Cerebellar nuclear complex (tissue), 1 donor: ENCODE measurements at regions not wholly inside any gene's neighbourhood (a gene's known extent, or its start where the extent isn't known, plus 50 kb on each side); places are given as distances from the start of the nearest gene placed in this dataset.
"Not testable (repeated sequence)": the region's sequence is repeated elsewhere in the genome, so short reads cannot be mapped to it uniquely, and the experiment has no call there.

ENCODE experiments used
- DNase-seq, 2 experiments: peaks; one replicate each; lab custom pipeline; 2025; lab: John Stamatoyannopoulos, UW

DNA sequence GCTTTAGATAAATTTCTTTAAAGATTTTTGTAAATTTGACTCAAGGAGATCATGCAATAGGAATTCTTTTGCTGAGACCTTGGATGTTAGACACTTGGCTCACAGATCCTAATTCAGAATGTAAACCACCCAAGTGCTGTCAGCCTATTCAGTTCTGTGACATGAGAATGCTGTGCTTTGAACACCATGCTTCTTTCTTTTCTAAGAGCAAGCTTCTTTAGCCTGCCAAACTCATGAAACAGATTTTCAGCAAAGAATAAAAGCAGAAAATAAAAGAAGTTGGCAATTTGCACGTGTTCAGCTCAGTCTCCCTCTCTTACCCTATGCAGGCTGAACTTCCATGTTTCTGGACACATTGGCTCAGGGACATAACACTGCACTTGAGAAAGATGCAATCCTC lies 845.8 kb downstream of the UQCRFS1 start:
- DNase-seq, result no peak

DNA sequence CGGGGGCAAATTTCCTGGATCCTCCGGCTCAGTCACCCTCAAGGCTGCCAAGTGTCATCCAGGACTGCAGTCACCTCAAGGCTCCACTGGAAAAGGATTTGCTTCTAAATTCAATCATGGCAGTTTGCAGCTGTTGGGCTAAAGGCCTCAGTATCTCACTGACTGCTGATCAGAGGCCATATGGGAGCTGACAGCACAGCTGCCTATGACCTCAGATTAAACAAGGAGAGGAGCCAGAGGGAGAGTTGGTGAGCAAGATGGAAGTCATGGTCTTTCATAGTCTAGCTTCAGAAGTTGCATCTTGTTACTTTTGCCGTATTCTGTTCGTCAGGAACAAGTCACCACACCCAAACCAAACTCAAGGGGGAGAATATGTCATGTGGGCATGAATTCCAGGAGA lies 849.7 kb downstream of the UQCRFS1 start:
- DNase-seq, result no peak

DNA sequence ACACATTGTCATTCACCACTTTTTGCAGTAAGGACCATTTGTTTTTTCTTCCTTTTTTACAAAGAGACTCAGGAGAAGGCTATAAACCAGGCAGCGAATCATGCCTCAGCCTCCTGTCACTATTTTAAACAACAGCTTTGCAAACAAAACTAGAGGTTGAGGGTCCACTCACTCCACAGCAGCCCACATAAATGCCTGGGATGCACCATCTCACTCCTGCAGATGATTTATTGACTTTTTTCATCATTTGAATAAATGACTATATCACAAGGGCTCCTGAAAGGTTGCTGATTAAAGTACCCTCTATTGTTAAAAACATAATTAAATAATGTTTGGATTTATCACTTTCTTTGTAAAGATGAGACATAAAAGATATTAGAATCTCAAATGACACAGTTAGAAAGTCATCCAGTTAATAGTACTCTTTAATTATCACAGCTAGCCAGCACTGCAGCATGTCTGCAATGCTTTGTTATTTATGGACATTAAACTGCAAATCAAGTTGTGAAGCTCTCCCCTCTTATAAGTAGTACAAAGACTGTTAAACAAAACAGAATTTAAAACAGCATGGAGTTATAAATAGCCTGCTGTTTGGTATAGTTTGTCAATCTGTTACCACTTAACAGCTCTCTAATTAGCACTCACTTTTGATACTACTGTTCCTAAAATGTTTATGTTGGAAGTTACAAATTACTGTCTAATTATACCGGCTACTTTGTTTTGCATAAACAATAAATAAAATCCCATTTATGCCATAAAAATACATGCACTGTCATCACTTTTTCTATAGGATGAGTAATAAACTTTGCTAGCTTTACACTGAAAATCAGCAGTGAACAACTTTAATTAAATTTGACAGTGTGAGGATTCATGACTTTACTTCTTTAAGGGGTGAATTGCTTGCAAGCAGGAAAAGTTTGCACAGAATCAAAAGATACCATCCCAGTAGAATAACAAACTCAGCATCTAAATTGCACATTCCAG lies 853.2 kb downstream of the UQCRFS1 start:
- DNase-seq, result no peak

DNA sequence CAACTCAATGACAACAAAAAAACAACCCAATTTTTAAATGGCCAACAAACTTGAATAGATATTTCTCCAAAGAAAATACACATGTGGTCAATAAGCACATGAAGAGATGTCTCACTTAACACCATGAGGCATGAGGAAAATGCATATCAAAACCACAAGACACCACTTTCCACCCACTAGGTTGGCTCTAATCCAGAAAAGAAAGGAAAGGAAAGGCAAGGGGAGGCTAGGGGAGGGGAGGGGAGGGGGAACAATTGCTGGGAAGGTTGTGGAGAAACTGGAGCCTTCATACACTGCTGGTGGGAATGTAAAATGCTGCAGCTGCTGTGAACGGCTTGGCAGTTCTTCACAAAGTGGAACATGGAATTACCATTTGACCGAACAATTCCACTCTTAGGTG lies 854.3 kb downstream of the UQCRFS1 start:
- DNase-seq, result no peak

DNA sequence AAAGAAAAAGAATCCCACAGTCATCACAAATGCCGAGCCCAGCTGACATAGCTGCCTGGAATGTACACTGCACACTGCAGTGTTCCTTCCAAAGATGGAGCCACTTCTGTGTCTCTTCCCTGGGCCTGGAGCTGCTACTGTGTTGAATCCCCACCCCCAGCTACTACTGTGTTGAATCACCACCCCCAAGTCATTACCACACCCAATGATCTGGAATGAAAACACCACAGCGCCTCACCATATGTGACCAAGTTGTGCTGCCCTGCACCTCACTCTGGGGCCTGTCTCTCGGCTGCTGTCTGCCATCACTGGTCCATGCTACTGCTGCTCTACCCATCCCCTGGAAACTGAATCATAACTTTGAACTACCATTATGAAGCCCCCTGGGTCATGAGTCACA lies 861.2 kb downstream of the UQCRFS1 start:
- no peak for DNase-seq

DNA sequence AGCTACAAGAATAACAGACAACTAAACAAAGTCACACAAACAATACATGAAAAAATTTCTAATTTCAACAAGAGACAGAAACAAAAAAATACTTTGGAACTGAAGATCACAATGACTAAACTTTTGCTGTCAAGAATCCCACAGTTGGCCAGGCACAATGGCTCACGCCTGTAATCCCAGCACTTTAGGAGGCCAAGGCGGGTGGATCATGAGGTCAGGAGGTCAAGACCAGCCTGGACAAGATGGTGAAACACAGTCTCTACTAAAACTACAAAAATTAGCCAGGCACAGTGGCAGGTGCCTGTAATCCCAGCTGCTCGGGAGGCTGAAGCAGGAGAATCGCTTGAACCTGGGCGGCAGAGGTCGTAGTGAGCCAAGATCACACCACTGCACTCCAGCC lies 861.6 kb downstream of the UQCRFS1 start:
- DNase-seq, result not testable (repeated sequence)

DNA sequence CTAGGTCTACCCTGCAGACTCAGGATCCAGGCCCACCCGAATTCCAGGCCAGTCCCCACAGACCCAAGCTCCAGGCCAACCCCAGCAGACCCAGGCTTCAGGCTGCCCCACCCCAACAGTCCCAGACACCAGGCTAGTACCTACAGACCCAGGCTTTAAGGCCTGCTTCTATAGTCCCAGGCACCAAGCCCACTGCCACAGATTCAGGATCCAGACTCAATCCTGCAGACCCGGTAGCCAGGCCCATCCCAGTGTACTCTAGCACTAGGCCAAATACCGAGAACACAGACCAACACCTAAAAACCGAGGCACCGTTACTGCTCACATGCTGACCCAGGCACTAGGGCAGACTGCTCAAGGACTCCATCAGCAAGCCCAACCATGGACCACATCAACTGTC lies 862.3 kb downstream of the UQCRFS1 start:
- DNase-seq, result no peak

DNA sequence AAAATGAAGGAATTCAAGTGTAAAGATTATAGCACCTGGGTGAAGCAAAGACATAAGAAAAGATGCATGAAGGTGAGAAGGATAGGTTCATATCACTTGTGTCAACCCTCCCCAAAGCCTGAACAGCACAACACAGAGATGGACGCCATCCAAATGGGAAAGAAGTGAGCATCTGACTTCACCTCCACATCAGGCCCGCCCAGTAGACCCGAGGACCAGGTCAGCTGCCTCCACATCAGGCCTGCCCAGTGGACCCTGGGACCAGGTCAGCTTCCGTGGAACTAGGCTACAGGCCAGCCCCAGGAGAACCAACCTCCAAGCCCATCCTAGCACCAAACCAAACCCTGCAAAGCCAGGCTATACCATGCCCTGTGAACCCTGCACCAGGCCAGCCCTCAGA lies 862.9 kb downstream of the UQCRFS1 start:
- DNase-seq, result no peak

DNA sequence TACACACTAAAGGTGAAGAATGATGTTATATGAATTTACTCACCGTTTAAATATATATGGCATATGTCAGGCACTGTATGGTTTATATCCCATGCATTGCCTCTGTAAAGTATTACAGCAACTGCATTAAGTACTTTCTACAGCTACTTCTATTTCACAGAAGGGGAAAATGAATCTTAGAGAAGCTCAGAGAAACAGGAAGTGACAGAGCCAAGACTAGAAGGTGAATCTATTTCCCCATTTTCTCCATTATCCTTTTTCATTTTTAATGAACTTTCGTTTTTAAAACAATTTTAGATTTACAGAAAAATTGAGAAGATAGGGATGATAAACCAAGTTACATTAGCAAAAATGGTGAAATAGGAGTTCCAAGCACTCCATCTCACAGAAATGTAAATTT lies 863.3 kb downstream of the UQCRFS1 start:
- no peak for DNase-seq

DNA sequence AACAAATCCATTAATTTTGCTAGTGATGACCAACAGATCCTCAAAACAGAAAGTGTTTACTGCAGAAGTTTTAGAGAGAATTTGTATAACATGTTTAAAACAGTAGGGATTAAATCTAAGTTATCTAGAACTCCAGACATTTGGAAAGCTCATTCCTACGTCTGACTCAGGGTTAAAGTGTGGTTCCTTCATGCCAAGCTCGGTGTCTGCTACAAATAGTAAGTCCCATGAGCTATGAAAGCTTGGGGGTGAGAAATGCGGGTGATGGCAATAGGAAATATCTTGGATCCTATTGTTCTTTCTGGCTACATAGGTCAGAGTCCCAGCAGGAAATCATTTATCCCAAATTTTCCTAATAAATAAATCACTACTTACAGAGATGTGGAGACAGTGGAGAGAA lies 867.1 kb downstream of the UQCRFS1 start:
- no peak for DNase-seq

DNA sequence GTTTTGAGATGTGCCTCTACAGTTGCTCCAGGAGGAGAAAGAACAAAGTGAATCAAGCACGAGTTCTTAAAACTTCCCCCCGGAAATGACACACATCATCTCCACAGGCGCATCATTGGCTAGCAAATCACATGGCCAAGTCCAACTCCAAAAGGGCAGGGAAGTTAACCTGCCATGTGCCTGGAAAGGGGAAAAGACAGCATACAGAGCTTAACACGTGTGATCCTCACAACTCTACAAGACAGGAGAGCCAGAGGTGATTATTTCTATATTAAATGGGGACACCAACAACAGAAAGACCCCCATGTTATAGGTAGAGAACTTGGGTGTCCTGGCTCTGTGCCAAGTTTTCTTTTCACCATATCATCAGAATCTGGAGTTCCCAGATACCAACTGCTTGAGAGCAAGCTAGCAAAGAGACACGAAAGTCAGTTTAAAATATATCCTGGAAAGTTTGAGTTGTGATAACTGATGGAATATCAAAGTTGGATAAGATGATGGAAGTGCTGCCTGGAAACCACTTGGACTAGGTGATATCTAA lies 871.1 kb downstream of the UQCRFS1 start:
- no peak for DNase-seq

DNA sequence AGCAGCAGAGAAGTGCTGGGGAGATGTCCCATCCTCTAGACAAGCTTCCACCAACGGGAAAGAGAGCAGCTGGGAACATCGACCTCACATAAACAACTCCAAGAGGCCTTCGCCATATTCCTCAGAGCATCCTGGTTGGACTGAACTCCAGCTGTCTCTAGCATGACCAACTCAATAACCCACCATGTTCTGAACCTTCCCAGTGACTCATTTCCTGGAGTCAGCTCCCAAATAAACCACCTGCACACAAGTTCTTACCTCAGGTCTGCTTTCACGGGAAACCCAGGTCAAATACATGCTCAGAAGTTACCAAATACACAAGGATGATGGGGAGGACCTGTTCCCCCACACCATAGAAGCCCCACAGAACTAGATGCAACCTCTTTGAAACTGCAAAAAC lies 878.5 kb downstream of the UQCRFS1 start:
- no peak for DNase-seq

DNA sequence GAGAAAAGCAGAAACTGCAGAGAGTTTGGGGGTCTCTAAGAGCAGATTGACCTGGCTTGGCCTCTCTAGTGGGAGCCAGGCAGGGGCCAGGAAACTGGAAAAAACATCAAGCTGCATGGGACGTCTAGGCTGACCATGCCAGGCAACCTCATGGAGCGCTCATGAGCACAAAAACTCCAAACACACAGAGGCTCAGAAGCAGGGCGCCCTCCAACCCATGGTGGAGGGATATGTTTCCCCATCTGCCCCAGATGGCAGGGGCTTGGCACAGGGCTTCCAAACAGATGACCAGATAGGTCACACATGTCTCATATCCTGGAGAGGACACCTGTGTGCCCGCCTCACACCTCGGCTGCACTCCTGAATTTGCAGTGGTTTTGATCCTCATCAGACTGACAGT lies 879.0 kb downstream of the UQCRFS1 start:
- no peak for DNase-seq

DNA sequence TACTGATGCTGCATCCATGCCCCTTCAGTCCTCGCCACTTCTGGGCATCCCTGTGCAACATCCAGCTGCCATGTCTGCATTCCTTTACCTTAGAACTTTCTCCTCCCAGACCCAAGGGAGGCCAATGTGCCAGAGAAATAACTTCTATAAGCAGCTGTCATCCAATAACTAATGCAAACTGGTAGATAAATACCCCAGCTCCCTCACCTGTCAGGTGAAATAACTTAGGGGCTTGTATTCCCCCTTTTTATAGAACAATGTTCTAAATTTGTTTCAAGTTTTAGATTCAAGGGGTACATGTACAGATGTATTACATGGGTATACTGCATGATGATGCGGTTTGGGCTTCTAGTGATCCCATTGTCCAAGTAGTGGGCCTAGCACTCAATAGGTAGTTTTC lies 880.1 kb downstream of the UQCRFS1 start:
- no peak for DNase-seq

DNA sequence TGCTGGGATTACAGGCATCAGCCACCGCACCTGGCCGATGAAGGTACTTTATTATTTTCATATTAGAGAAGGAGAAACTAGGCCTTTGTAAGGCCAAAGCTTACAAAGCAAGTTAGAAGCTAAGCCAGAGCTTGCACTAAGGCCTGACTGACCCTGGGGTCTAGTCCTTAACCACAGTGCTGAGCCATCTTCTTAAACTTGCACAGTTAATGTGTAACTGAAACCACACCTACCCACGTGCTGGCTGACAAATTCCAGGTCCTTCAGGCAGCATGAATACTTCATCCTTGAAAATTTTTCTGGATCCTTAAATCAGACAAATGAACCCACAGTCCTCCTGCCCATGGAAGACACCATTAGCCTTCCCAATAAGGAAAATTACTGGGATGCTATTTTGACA lies 880.6 kb downstream of the UQCRFS1 start:
- no peak for DNase-seq

DNA sequence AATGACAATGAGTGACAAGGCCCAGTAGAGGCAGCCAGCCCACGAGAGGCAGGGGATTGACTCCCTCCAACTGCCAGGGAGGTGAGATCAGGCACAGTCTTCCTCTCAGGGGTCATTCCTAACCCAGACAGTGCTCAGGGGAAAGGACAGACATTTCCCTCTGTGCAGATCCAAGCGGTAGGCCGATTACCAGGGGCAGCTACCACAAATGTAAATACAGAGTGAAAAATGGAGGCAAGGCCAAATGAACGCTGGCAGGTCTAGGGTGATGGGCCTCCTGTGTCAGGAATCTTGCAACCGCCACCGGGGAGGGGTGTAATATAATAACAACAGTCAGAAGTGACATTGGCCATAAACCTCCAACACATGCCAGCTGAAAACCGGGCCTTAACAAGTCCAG lies 881.4 kb downstream of the UQCRFS1 start:
- DNase-seq, result no peak

DNA sequence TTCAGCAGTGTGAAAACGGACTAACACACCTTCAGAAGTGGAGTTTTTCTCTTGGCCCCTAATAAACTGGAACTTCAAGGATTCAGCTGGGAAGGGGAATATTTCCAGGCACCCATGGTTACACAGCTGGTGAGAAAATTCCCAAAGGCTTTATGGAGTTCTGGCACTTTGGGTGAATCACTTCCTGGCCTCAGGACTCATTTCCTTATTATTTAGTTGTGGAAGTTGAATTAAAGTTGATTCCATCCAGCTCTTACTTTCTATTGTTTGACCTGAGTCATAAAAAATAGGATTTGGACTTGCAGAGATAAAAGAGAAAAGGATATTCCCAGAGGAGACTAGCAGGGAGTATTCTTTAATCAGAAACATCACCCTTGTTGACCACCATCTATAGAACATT lies 882.1 kb downstream of the UQCRFS1 start:
- DNase-seq, result no peak

DNA sequence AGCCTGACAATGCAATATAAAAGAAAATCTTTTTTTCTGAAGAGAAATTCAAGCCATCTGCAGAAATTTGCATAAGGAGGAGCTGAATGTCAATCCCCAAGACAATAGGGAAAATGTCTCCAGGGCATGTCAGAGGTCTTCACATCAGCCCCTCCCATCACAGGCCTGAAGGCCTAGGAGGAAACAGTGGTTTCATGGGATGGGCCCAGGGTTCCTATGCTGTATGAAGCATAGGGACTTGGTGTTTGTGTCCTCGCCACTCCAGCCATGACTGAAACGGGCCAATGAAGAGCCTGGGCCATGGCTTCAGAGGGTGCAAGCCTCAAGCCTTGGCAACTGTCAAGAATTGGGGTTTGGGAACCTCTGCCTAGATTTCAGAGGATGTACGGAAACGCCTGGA lies 883.5 kb downstream of the UQCRFS1 start:
- no peak for DNase-seq

DNA sequence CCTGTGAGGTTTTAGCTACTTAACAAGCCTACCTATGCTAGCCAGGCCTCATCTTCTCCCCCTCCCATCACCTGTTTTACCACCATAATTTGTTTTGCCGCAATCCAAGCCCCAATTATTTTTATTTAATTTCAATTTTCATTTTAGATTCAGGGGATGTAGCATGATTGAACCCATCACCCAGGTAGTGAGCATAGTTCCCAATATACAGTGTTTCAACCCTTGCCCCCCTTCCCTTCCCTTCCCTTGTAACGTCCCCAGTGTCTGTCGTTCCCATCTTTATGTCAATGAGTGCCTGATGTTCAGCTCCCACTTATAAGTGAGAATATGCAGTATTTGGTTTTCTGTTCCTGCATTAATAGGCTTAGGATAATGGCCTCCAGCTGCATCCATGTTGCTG lies 885.0 kb downstream of the UQCRFS1 start:
- DNase-seq, result no peak

DNA sequence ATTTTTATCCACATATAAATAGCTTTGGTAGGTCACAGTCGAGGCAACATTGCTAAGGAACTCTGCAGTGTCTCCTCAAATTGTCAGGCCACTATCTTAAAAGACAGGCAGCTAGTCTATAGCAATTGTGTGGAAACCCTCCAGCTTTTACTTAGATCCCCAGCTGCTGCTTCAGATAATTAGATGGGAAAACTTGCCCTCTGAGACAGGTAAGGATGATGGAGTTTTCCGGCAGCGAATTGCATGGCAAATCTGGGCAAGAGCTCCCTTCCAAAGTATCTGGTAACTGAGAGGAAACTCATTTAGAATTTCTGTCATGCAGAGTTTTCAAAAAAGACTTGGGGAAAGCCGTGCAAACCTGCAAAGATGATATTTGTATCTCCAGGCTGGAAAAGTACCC lies 886.2 kb downstream of the UQCRFS1 start:
- no peak for DNase-seq

DNA sequence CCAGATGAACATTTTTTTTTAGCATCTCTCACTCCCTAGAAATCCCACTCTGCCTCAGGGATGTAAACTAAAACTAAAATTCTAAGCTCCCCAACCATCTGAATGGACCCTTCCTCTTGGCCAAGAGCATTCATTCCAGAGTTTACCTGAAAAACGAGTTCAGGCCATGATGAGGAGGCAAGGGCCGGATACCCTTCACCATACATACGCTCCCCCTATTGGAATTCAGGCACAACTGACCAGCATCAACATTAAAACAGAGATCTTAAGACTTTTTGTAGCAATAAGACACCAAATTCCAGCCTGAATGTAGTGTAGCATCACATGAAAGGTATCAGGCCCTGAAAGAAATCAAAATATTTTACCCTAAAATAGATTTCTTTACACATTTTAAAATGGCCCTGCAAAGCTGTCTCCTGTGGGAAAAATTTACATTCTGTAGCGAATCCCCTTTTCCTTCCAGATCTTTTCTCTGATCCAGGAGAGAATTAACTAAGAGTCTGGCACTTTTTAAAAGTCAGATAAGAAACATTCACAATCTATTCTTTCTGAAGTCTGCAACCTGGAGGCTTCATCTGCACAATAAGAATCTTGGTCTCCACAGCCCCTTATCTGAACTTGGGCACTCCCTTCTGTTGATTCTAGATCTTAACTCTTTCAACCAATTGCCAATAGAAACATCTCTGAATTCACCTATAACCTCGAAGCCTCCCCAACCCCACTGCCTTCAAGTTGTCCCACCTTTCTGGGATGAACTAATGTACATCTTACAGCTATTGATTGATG lies 888.5 kb downstream of the UQCRFS1 start:
- no peak for DNase-seq

DNA sequence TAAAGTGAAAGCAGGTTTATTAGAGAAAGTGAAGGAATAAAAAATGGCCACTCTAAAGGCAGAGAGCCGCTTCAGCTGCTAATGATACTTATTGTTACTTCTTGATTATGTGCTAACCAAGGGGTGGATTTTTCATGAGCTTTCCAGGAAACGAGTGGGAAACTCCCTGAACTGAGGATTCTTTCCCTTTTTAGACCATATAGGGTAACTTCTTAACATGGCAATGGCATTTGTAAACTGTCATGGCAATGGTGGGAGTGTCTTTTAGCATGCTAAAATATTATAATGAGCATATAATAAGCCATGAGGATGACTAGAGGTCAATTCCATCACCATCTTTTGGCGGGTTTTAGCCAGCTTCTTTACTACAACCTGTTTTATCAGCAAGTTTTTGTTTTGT lies 890.0 kb downstream of the UQCRFS1 start:
- DNase-seq, result no peak

DNA sequence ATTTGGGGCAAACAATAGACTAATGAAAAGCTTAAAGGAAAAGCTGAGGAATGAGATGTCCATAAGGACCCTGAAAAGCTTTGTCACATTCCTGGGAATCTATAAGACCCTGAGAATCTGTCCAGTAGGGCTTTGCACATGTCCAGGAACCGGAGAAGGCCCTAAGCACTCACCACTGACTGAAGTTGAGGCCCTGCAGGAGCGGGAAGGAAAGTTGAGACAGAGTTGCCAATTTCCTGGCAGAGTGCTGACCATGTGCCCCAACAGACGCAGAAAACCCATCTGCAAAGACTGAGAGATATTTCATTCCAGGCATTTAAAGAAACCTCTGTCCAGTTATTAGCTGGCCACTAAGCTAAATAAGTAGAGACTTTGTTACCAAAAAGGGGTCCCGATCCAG lies 890.5 kb downstream of the UQCRFS1 start:
- DNase-seq, result no peak
